ENCODE measurements at regions not wholly inside any gene's neighbourhood (a gene's known extent, or its start where the extent isn't known, plus 50 kb on each side); places are given as distances from the start of the nearest gene placed in this dataset.

GRCh38 chr18:11324510-11324909 lies 175.1 kb upstream of the PIEZO2 start (continued):
- TF ChIP-seq IRF1 (CRISPR knock-in tag; IDR thresholded peaks at IDR 0.05; ENCODE audit: low read depth) = no peak
- no peak for TF ChIP-seq SMAD3 (CRISPR knock-in tag; IDR thresholded peaks at IDR 0.05)

GRCh38 chr18:11323359-11323819 lies 174.0 kb upstream of the PIEZO2 start:
- intact Hi-C loops (cut with micrococcal nuclease; ENCODE audit: unreplicated experiment) = no loop called here
- CTCF ChIA-PET (ENCODE audit: low intra/inter-chr PET ratio, low total read pairs) = no interaction called here
- peak overlapping the region; percentile 14; the same call in 1 of the 2 replicates for H3K4me2 ChIP-seq (ENCODE audit: low read depth, low read length)
- WGBS (ENCODE audit: low lambda C conversion rate) = 4% methylated on average over 11 of the region's 11 CpGs
- POLR2A ChIA-PET = no interaction called here
- DNase-seq (ENCODE audit: low spot score) (peak; percentile 15), ATAC-seq (peak; percentile 72), FAIRE-seq (no peak)
- no peaks in the 10 kb centered on the region for H3K27me3 ChIP-seq (ENCODE audit: control insufficient read depth in 1 of 2, insufficient read depth in 2 of 2, low read length in 2 of 2)
- BruUV-seq (replicated peaks) = no TSS peak
- no peaks in the 10 kb centered on the region for H4K20me1 ChIP-seq (ENCODE audit: insufficient read depth, low read length)
- no peak overlapping the region for H3K27ac ChIP-seq (ENCODE audit: extremely low read length, insufficient read depth, low read length)
- H3K4me1 ChIP-seq (ENCODE audit: insufficient read depth, low read length) = peaks cover 24% of the 10 kb centered on the region
- H3K9ac ChIP-seq (ENCODE audit: insufficient read depth, low read depth, low read length) = no peak overlapping the region
- H3K79me2 ChIP-seq (ENCODE audit: insufficient read depth, low read length) = no peaks in the 10 kb centered on the region
- H3K36me3 ChIP-seq (replicated peaks in 1 of 2; ENCODE audit: control insufficient read depth in 1 of 2, insufficient read depth in 2 of 2, low read length in 2 of 2) = no peaks in the 10 kb centered on the region
- H3K4me3 ChIP-seq (replicated peaks in 1 of 3; ENCODE audit: insufficient read depth in 1 of 3, low read depth in 2 of 3, low read length in 3 of 3) = no peak overlapping the region; a peak in 1 of 6 replicates
- in situ Hi-C loops (cut with HindIII; ENCODE audit: extremely low pct_ligation_motif_present, low pct_unique_long_range_greater_than_20kb) = loop anchor here (10.0 kb wide), 1 partner anchor 61 kb away; no protein-coding TSS in a partner anchor
- H2AFZ ChIP-seq (ENCODE audit: low read length) = no peak overlapping the region
- H3K9me3 ChIP-seq (ENCODE audit: low read length) = no peaks in the 10 kb centered on the region
- TF ChIP-seq ONECUT2 (CRISPR knock-in tag; IDR thresholded peaks at IDR 0.05) (no peak), ISL2 (CRISPR knock-in tag; IDR thresholded peaks at IDR 0.05) (no peak), ZNF510 (CRISPR knock-in tag; IDR thresholded peaks at IDR 0.05; ENCODE audit: low read depth) (no peak), NCOR1 (IDR thresholded peaks at IDR 0.05; ENCODE audit: borderline replicate concordance, low read length) (no peak), ZNF260 (CRISPR knock-in tag; IDR thresholded peaks at IDR 0.05; ENCODE audit: borderline replicate concordance, low read depth) (no peak), EEA1 (CRISPR knock-in tag; IDR thresholded peaks at IDR 0.05; ENCODE audit: borderline replicate concordance) (no peak), ZMAT3 (CRISPR knock-in tag; conservative IDR thresholded peaks at IDR 0.05) (no peak), RBM39 (IDR thresholded peaks at IDR 0.05; ENCODE audit: low read depth, low read length, poor library complexity, severe bottlenecking) (no peak), SETDB1 (CRISPR knock-in tag; IDR thresholded peaks at IDR 0.05; ENCODE audit: borderline replicate concordance) (no peak), ZFP36 (IDR thresholded peaks at IDR 0.05; ENCODE audit: borderline replicate concordance, low read depth, low read length, partially characterized antibody) (no peak), ZNF10 (CRISPR knock-in tag; IDR thresholded peaks at IDR 0.05; ENCODE audit: borderline replicate concordance, low read depth) (no peak), NFYB (CRISPR knock-in tag; IDR thresholded peaks at IDR 0.05) (no peak), PRDM15 (CRISPR knock-in tag; IDR thresholded peaks at IDR 0.05) (no peak), TCF7L2 (IDR thresholded peaks at IDR 0.05; ENCODE audit: low read depth, low read length) (no peak), SRF (IDR thresholded peaks at IDR 0.05; ENCODE audit: low read depth, low read length) (no peak), HNF1B (CRISPR knock-in tag; IDR thresholded peaks at IDR 0.05) (no peak), HNF4A (CRISPR knock-in tag; IDR thresholded peaks at IDR 0.05) (no peak)
